ENCODE measurements at regions not wholly inside any gene's neighbourhood (a gene's known extent, or its start where the extent isn't known, plus 50 kb on each side); places are given as distances from the start of the nearest gene placed in this dataset.
A peak's percentile ranks its signal among the peaks of the same experiment; 100 is the strongest.

- POLR2A ChIA-PET, result no interaction called here
- intact Hi-C loops (cut with micrococcal nuclease; ENCODE audit: unreplicated experiment), result loop anchor here (2.0 kb wide), 1 partner anchor 30 kb away; no protein-coding TSS in a partner anchor
Measured at GRCh38 chr3:94616833-94617232, 554.0 kb downstream of the NSUN3 start.

GRCh38 chr3:94617312-94617711, 554.5 kb downstream of the NSUN3 start:
- Histone ChIP-seq H3K27me3 (replicated peaks; ENCODE audit: control insufficient read depth, insufficient read depth, low read length) (no peaks in the 10 kb centered on the region), H3K4me3 (ENCODE audit: low read depth, low read length) (no peak overlapping the region), H3K9me3 (no peaks in the 10 kb centered on the region), H3K4me1 (peaks cover 13% of the 10 kb centered on the region; the same call in 1 of the 2 replicates), H3K36me3 (ENCODE audit: control insufficient read depth, insufficient read depth, low read length) (no peaks in the 10 kb centered on the region)
- DNase-seq, result no peak
- TF ChIP-seq CTCF (IDR thresholded peaks at IDR 0.05; ENCODE audit: insufficient read depth in 1 of 2, low read depth in 1 of 2, low read length in 1 of 2, severe bottlenecking in 1 of 2, unreplicated experiment in 1 of 2), result no peak
- intact Hi-C loops (cut with micrococcal nuclease; ENCODE audit: unreplicated experiment), result loop anchor here (2.0 kb wide), 1 partner anchor 31 kb away; no protein-coding TSS in a partner anchor
- Mint-ChIP-seq H3K36me3 (ENCODE audit: insufficient read depth, unreplicated experiment) (no peaks in the 10 kb centered on the region), H3K27me3 (ENCODE audit: insufficient read depth, unreplicated experiment) (no peaks in the 10 kb centered on the region), H3K4me3 (ENCODE audit: unreplicated experiment) (no peak overlapping the region), H3K4me1 (ENCODE audit: low read depth, unreplicated experiment) (peaks cover 16% of the 10 kb centered on the region), H3K9me3 (ENCODE audit: unreplicated experiment) (no peaks in the 10 kb centered on the region), H3K27ac (ENCODE audit: unreplicated experiment) (peak overlapping the region; percentile 26)
- CTCF ChIA-PET, result no interaction called here
- BruUV-seq (replicated peaks), result no TSS peak
- POLR2A ChIA-PET, result no interaction called here

More at GRCh38 chr3:94616833-94617232, 554.0 kb downstream of the NSUN3 start:
- peak in 1 of 2 experiments; percentile 11 for DNase-seq
- Mint-ChIP-seq H3K9me3 (ENCODE audit: unreplicated experiment) (no peaks in the 10 kb centered on the region), H3K4me1 (ENCODE audit: low read depth, unreplicated experiment) (peaks cover 16% of the 10 kb centered on the region), H3K4me3 (ENCODE audit: unreplicated experiment) (no peak overlapping the region), H3K27ac (ENCODE audit: unreplicated experiment) (peak overlapping the region; percentile 26), H3K27me3 (ENCODE audit: insufficient read depth, unreplicated experiment) (no peaks in the 10 kb centered on the region), H3K36me3 (ENCODE audit: insufficient read depth, unreplicated experiment) (no peaks in the 10 kb centered on the region)
- CTCF ChIA-PET, result no interaction called here
- no TSS peak for BruUV-seq (replicated peaks)
- no peak for TF ChIP-seq CTCF (IDR thresholded peaks at IDR 0.05; ENCODE audit: insufficient read depth in 1 of 2, low read depth in 1 of 2, low read length in 1 of 2, severe bottlenecking in 1 of 2, unreplicated experiment in 1 of 2)
- Histone ChIP-seq H3K36me3 (ENCODE audit: control insufficient read depth, insufficient read depth, low read length) (no peaks in the 10 kb centered on the region), H3K4me3 (ENCODE audit: low read depth, low read length) (no peak overlapping the region), H3K27me3 (replicated peaks; ENCODE audit: control insufficient read depth, insufficient read depth, low read length) (no peaks in the 10 kb centered on the region), H3K4me1 (peaks cover 13% of the 10 kb centered on the region; the same call in 1 of the 2 replicates), H3K9me3 (no peaks in the 10 kb centered on the region)

DNA sequence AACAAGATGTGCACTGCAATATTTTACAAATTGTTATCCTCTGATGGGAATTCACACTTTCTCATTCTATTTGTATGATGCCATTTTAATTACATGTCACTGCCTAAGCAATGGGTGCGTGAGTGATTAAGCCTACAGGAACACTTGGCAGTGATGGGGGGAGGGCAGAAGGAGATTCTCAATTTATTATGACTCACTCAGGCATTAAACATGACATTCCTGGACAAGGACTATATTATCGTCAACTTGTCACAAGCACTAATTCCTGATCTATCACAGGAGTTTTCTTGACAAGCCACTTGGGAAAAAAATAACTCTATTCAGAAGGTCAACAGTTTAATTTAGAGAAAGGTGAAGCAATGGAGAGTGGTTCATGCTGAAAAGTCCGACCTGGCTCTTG, 556.8 kb downstream of the NSUN3 start:
- ChIA-PET POLR2A (no interaction called here), CTCF (no interaction called here)
- H3K4me3 ChIP-seq (ENCODE audit: low read depth, low read length), result no peak overlapping the region
- Mint-ChIP-seq H3K27me3 (ENCODE audit: insufficient read depth, unreplicated experiment) (no peaks in the 10 kb centered on the region), H3K9me3 (ENCODE audit: unreplicated experiment) (no peaks in the 10 kb centered on the region), H3K27ac (ENCODE audit: unreplicated experiment) (no peak overlapping the region), H3K4me1 (ENCODE audit: low read depth, unreplicated experiment) (peaks cover 10% of the 10 kb centered on the region), H3K36me3 (ENCODE audit: insufficient read depth, unreplicated experiment) (no peaks in the 10 kb centered on the region), H3K4me3 (ENCODE audit: unreplicated experiment) (no peak overlapping the region)
- intact Hi-C loops (cut with micrococcal nuclease; ENCODE audit: unreplicated experiment), result no loop called here
- TF ChIP-seq CTCF (IDR thresholded peaks at IDR 0.05; ENCODE audit: insufficient read depth in 1 of 2, low read depth in 1 of 2, low read length in 1 of 2, severe bottlenecking in 1 of 2, unreplicated experiment in 1 of 2), result no peak
- no peak for DNase-seq
- peaks cover 13% of the 10 kb centered on the region; the same call in 1 of the 2 replicates for H3K4me1 ChIP-seq
- no TSS peak for BruUV-seq (replicated peaks)
- no peaks in the 10 kb centered on the region for H3K36me3 ChIP-seq (ENCODE audit: control insufficient read depth, insufficient read depth, low read length)
- no peaks in the 10 kb centered on the region for H3K9me3 ChIP-seq
- no peaks in the 10 kb centered on the region for H3K27me3 ChIP-seq (replicated peaks; ENCODE audit: control insufficient read depth, insufficient read depth, low read length)

All from Caco-2 (cell line).